GM19372 (cell line): ENCODE measurements at regions not wholly inside any gene's neighbourhood (a gene's known extent, or its start where the extent isn't known, plus 50 kb on each side); places are given as distances from the start of the nearest gene placed in this dataset.

Source experiments
- ATAC-seq: cut with Tn5 transposase; IDR thresholded peaks from one replicate; pipeline ENCODE4 v1.9.1; 2021; ENCODE audit warnings: mild to moderate bottlenecking, low read depth, moderate library complexity; ENCODE audit not compliant: unreplicated experiment

- no peak for ATAC-seq
These were observed 186.8 kb downstream of the ZEB2 start for GRCh38 chr2:144333143-144333555.

DNA sequence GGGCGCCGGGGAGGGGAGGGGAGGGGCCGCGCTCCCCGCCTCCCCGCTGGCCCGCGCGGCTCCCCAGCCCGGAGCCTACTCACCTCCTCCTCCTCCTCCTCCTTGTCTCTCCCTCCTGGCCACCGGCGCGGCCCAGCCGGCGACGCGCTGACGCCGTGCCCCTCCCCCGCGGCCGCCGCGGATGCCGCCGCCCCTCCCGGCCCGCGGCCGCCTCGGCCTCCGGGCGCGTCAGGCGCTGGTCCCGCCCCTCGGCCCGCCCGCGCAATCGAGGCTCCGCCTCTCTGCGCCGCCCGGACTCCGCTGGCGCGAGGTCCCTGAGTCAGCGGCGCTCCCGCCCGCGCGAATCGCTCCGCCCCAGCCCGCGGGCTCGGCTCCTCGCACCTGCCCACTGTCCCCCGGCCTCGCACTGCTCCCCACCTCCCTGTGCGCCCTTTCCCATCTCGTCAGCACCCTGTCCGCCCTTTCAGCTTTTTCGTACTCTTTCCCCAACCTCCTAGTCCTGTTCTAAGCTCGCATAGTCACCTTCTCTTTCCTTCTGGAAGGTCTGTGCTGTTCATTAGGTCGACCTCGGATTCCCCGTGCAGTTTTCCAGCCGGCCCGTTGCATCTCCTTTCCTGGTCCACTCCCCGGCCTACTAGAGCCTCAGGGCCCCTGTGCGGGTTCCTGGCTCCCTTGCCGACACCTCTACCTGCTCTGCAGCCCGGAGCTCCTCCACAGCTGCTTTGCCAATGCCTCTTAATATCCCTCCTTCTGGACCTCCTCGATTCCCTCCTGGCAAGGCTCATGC lies 187.4 kb downstream of the ZEB2 start:
- peak; percentile 87 for ATAC-seq

- ATAC-seq: peak; percentile 33
These were observed 188.1 kb downstream of the ZEB2 start for GRCh38 chr2:144331674-144332355.

GRCh38 chr2:144330951-144331673 lies 188.8 kb downstream of the ZEB2 start:
- ATAC-seq: no peak

DNA sequence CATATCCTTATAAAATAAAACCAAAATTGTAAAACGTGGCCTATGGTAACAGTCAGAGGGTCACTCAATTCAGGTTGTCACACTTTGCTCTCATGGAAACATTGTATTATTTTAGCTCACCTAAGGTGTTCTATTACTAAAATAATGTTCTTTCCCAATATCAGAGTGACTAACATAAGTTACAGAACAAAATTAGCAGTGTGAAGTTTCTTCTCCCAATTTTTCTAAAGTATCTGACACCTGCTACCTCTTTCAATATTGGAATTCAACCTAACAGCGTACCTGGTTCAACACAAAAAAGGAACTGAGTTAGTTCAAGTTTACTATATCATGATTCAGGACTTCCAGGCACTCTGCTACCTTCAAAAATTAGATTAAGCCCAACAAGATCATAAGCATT lies 190.4 kb downstream of the ZEB2 start:
- ATAC-seq: no peak

- no peak for ATAC-seq
These were observed 191.0 kb downstream of the ZEB2 start for GRCh38 chr2:144328938-144329337.

- no peak for ATAC-seq
These were observed 193.1 kb downstream of the ZEB2 start for GRCh38 chr2:144326825-144327224.

DNA sequence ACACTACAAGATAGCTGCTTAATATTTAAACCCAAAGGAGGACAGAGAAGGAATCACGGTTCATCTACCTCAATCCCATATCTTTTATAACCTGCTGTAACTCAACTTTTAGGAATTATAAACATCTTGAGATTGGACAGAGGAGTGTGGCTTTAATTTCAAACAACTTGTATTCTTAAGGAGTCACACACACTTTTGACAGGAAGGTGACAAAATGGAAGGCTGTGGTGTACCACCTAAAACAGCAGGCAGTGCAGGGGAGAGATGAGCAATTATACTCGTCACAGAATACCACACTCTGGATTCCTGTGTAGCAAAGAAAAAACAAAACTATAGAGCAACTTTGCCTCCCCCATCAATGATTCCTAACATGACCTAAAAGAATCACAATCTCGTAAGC lies 194.8 kb downstream of the ZEB2 start:
- peak; percentile 70 for ATAC-seq

- ATAC-seq: peak; percentile 23
These were observed 195.4 kb downstream of the ZEB2 start for GRCh38 chr2:144324446-144325045.

GRCh38 chr2:144323946-144324345 lies 196.0 kb downstream of the ZEB2 start:
- ATAC-seq: peak; percentile 44

- ATAC-seq: no peak
These were observed 197.5 kb downstream of the ZEB2 start for GRCh38 chr2:144322379-144322778.

DNA sequence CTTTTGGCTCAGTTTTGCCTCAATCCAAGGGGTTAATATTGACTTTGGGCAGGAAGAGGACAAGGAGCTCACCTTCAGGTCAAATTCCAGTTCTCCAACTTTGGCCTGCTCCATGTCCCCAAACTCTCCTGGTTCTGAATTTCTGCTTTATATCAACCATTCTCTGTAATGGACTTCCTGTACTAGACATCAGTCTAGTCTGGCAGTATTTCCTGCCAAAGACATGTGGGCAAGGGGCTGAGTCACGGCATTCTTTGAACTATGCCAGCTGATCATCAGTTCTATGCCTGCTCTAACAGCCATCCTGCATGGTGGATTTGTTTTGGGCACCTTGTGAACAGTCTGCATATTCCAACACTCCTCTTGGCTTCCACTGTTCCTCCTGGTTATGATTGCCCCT lies 199.4 kb downstream of the ZEB2 start:
- ATAC-seq: no peak

- ATAC-seq: no peak
These were observed 202.7 kb downstream of the ZEB2 start for GRCh38 chr2:144317071-144317738.

GRCh38 chr2:144310889-144311608 lies 208.9 kb downstream of the ZEB2 start:
- no peak for ATAC-seq

GRCh38 chr2:144310484-144310883 lies 209.4 kb downstream of the ZEB2 start:
- ATAC-seq: no peak

- no peak for ATAC-seq
These were observed 212.2 kb downstream of the ZEB2 start for GRCh38 chr2:144307711-144308110.

GRCh38 chr2:144304202-144304601 lies 215.7 kb downstream of the ZEB2 start:
- no peak for ATAC-seq

DNA sequence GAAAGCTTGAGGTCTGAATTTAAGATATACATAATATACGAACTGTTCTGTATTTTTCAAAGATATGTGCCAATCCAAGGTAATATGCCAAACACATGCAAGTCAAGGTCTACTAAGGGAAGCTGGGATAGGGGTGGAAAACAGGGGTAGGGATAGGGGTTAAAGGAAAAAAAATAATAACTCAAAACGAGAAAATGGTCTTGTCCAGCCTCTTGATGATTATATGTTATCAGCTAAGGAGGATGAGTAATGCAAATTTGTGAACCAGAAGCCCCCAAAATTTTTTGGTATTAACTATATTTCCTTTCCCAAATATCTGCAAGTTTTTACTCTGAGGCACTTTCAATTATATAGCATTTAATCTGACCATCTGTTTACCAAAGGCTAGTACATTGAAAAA lies 219.3 kb downstream of the ZEB2 start:
- no peak for ATAC-seq

- no peak for ATAC-seq
These were observed 229.6 kb downstream of the ZEB2 start for GRCh38 chr2:144290276-144290675.

DNA sequence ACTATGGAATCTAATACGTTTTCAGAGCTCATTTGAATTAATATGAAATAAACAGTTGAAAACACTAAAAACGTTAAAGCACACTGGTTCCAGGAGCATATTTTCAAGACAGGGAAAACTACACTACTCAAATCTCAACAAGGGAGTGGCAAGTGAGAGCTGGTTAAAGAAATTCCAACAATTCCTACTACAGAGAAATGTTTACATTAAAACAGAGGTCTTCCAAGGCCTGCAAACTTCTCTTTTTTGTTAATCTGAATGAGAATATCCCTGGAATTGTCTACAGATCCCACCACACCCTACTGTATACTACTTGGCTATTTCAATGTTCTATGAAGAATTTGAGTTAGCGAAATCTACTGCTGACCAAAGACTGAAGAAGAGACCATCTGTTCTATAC lies 231.5 kb downstream of the ZEB2 start:
- ATAC-seq: no peak
